DOHH2 (cell line): ENCODE measurements at regions not wholly inside any gene's neighbourhood (a gene's known extent, or its start where the extent isn't known, plus 50 kb on each side); places are given as distances from the start of the nearest gene placed in this dataset.

ENCODE experiments used
- CTCF ChIP-seq: fragments of 200-600 bp; sonication (generic); IDR thresholded peaks from one replicate; pipeline ENCODE4 v1.5.1; 2014; ENCODE audit warnings: antibody characterized with exemption, mild to moderate bottlenecking, low read depth, low read length; ENCODE audit not compliant: poor library complexity, severe bottlenecking
- EZH2phosphoT487 ChIP-seq: fragments of 200-600 bp; sonication (generic); IDR thresholded peaks from 2 replicates; pipeline ENCODE4 v1.6.1; 2017; ENCODE audit warnings: borderline replicate concordance, mild to moderate bottlenecking, antibody characterized with exemption, low read length, moderate library complexity, mixed read lengths

- no peak for TF ChIP-seq CTCF
- TF ChIP-seq EZH2phosphoT487 = no peak
Observed at GRCh38 chr11:109222761-109223160, 199.2 kb upstream of the C11orf87 start.
